ENCODE measurements at regions not wholly inside any gene's neighbourhood (a gene's known extent, or its start where the extent isn't known, plus 50 kb on each side); places are given as distances from the start of the nearest gene placed in this dataset.

- TF ChIP-seq EZH2 (IDR thresholded peaks at IDR 0.05; ENCODE audit: borderline replicate concordance, low read length), result no peak
- TF ChIP-seq CTCF (IDR thresholded peaks at IDR 0.05; ENCODE audit: low read length), result no peak
Measured at GRCh38 chr2:62402156-62402555, 103.8 kb downstream of the TMEM17 start.

Data from OCI-LY1 (cell line).